HG02623 (cell line): ENCODE measurements at regions not wholly inside any gene's neighbourhood (a gene's known extent, or its start where the extent isn't known, plus 50 kb on each side); places are given as distances from the start of the nearest gene placed in this dataset.

Experiments
- ATAC-seq: cut with Tn5 transposase; IDR thresholded peaks from one replicate; pipeline ENCODE4 v1.9.1; 2021; ENCODE audit warnings: moderate library complexity; ENCODE audit not compliant: unreplicated experiment

GRCh38 chr20:56952258-56953047 lies 314.0 kb downstream of the BMP7 start:
- ATAC-seq: no peak

- ATAC-seq: no peak
Observed at GRCh38 chr20:56953048-56953586, 313.3 kb downstream of the BMP7 start.

GRCh38 chr20:56954797-56955196 lies 311.6 kb downstream of the BMP7 start:
- no peak for ATAC-seq

GRCh38 chr20:56955680-56956079 lies 310.8 kb downstream of the BMP7 start:
- ATAC-seq: no peak

GRCh38 chr20:56956534-56956933 lies 309.9 kb downstream of the BMP7 start:
- no peak for ATAC-seq

GRCh38 chr20:56957737-56958553 lies 308.5 kb downstream of the BMP7 start:
- ATAC-seq: no peak

- no peak for ATAC-seq
Observed at GRCh38 chr20:56964901-56965300, 301.5 kb downstream of the BMP7 start.

- ATAC-seq: no peak
Observed at GRCh38 chr20:56967916-56968315, 298.5 kb downstream of the BMP7 start.

- no peak for ATAC-seq
Observed at GRCh38 chr20:56968376-56969048, 297.9 kb downstream of the BMP7 start.

GRCh38 chr20:56974499-56975250 lies 291.8 kb downstream of the BMP7 start:
- no peak for ATAC-seq

- ATAC-seq: no peak
Observed at GRCh38 chr20:56975838-56976237, 290.6 kb downstream of the BMP7 start.

- no peak for ATAC-seq
Observed at GRCh38 chr20:56976336-56976735, 290.1 kb downstream of the BMP7 start.

- no peak for ATAC-seq
Observed at GRCh38 chr20:56978475-56978874, 288.0 kb downstream of the BMP7 start.

- ATAC-seq: no peak
Observed at GRCh38 chr20:56979125-56979524, 287.3 kb downstream of the BMP7 start.

- no peak for ATAC-seq
Observed at GRCh38 chr20:56981301-56981700, 285.1 kb downstream of the BMP7 start.

- ATAC-seq: no peak
Observed at GRCh38 chr20:56983813-56984212, 282.6 kb downstream of the BMP7 start.

GRCh38 chr20:56985066-56985685 lies 281.3 kb downstream of the BMP7 start:
- ATAC-seq: no peak

GRCh38 chr20:56986476-56986875 lies 280.0 kb downstream of the BMP7 start:
- ATAC-seq: no peak

GRCh38 chr20:56986931-56987720 lies 279.3 kb downstream of the BMP7 start:
- ATAC-seq: no peak
